Activated effector memory CD4-positive, alpha-beta T cell treated with anti-CD3 and anti-CD28 coated beads, Interleukin-2, amount 50 U/mL, for 16 hours (primary cell): ENCODE measurements at regions not wholly inside any gene's neighbourhood (a gene's known extent, or its start where the extent isn't known, plus 50 kb on each side); places are given as distances from the start of the nearest gene placed in this dataset.
"Not testable (repeated sequence)": the region's sequence is repeated elsewhere in the genome, so short reads cannot be mapped to it uniquely, and the experiment has no call there.

ENCODE experiments used
- DNase-seq: peaks from one replicate; pipeline ENCODE4 v3.0.0-alpha.2; 2020

- DNase-seq, result no peak
These were observed 143.0 kb downstream of the PPP1R3A start for GRCh38 chr7:113775804-113776203.

- no peak for DNase-seq
These were observed 143.4 kb downstream of the PPP1R3A start for GRCh38 chr7:113775401-113775800.

- DNase-seq, result no peak
These were observed 144.5 kb downstream of the PPP1R3A start for GRCh38 chr7:113774182-113774807.

GRCh38 chr7:113770146-113770738, 148.6 kb downstream of the PPP1R3A start:
- DNase-seq, result no peak

GRCh38 chr7:113768387-113768786, 150.4 kb downstream of the PPP1R3A start:
- no peak for DNase-seq

GRCh38 chr7:113764401-113765035, 154.3 kb downstream of the PPP1R3A start:
- no peak for DNase-seq

GRCh38 chr7:113763226-113763625, 155.6 kb downstream of the PPP1R3A start:
- no peak for DNase-seq

GRCh38 chr7:113756250-113756649, 162.6 kb downstream of the PPP1R3A start:
- DNase-seq, result no peak

GRCh38 chr7:113752689-113753088, 166.1 kb downstream of the PPP1R3A start:
- no peak for DNase-seq

- no peak for DNase-seq
These were observed 166.5 kb downstream of the PPP1R3A start for GRCh38 chr7:113752289-113752688.

- DNase-seq, result no peak
These were observed 167.3 kb downstream of the PPP1R3A start for GRCh38 chr7:113751547-113751946.

GRCh38 chr7:113748385-113748784, 170.4 kb downstream of the PPP1R3A start:
- not testable (repeated sequence) for DNase-seq

- DNase-seq, result not testable (repeated sequence)
These were observed 175.8 kb downstream of the PPP1R3A start for GRCh38 chr7:113742946-113743431.

GRCh38 chr7:113742377-113742776, 176.4 kb downstream of the PPP1R3A start:
- no peak for DNase-seq

GRCh38 chr7:113731571-113731970, 187.2 kb downstream of the PPP1R3A start:
- no peak for DNase-seq

- DNase-seq, result no peak
These were observed 188.4 kb downstream of the PPP1R3A start for GRCh38 chr7:113730309-113730955.

- DNase-seq, result no peak
These were observed 191.3 kb downstream of the PPP1R3A start for GRCh38 chr7:113727486-113727885.

- no peak for DNase-seq
These were observed 196.8 kb downstream of the PPP1R3A start for GRCh38 chr7:113722006-113722405.

GRCh38 chr7:113717739-113718138, 201.1 kb downstream of the PPP1R3A start:
- no peak for DNase-seq

GRCh38 chr7:113715981-113716856, 202.6 kb downstream of the PPP1R3A start:
- DNase-seq, result no peak

GRCh38 chr7:113715262-113715661, 203.5 kb downstream of the PPP1R3A start:
- no peak for DNase-seq

- DNase-seq, result peak; percentile 62
These were observed 208.3 kb downstream of the PPP1R3A start for GRCh38 chr7:113710310-113711096.
